HCT116 (cell line): ENCODE measurements at regions not wholly inside any gene's neighbourhood (a gene's known extent, or its start where the extent isn't known, plus 50 kb on each side); places are given as distances from the start of the nearest gene placed in this dataset.

Experiments used
- ATAC-seq: fragments of 200-7000 bp; cut with Tn5 transposase; 2 replicates; pipeline ENCODE4 v1.9.1; 2020; ENCODE audit warnings: mild to moderate bottlenecking, moderate library complexity
- BruUV-seq: library from RNA; stranded (reverse); fragments of 400-500 nt; replicated peaks from 2 replicates; lab custom pipeline; 2021; lab: Mats Ljungman, UMichigan
- CTCF ChIA-PET: fragments of 300-600 bp; sonication (Branson Sonifier 250); formaldehyde crosslinking; loops from one replicate; lab custom pipeline; 2021; ENCODE audit warnings: antibody characterized with exemption; lab: Charles Lee
- POLR2A ChIA-PET: fragments of 300-600, 350-600 bp; sonication (Branson Sonifier 250); formaldehyde crosslinking; loops from one replicate; lab custom pipeline; 2021; ENCODE audit warnings: antibody characterized with exemption; lab: Charles Lee
- RAD21 ChIA-PET, 2 experiments: fragments of 300-600 bp; sonication (Branson Sonifier 250); formaldehyde crosslinking; loops; one replicate each; lab custom pipeline; 2023; ENCODE audit warnings: low total read pairs in 2 of 2; ENCODE audit not compliant: uncharacterized antibody in 2 of 2, unreplicated experiment in 2 of 2, low non-redundant PET in 1 of 2; lab: Charles Lee
- DNase-seq: peaks from one replicate; pipeline ENCODE4 v3.0.0-alpha.2; 2010; ENCODE audit warnings: low read depth, low spot score
- H2AFZ ChIP-seq: fragments of 200-600 bp; shearing (Covaris generic), sonication (generic); 2 replicates; pipeline ENCODE4 v1.6.1; 2017; ENCODE audit warnings: low read depth, mixed run types, mixed read lengths, antibody characterized with exemption, low read length; ENCODE audit not compliant: poor library complexity, severe bottlenecking
- H3K27ac ChIP-seq: 2 replicates; pipeline ENCODE4 v1.5.1; 2012; ENCODE audit warnings: low read depth, low read length
- H3K27me3 ChIP-seq: fragments of 200-600 bp; sonication (generic); 2 replicates; pipeline ENCODE4 v1.6.1; 2016; ENCODE audit warnings: mixed run types, low read length, mixed read lengths; ENCODE audit not compliant: insufficient read depth
- H3K36me3 ChIP-seq, 2 experiments: fragments of 200-500 bp in 1 of 2; fragments of 200-600 bp in 1 of 2; sonication (Bioruptor generic) in 1 of 2; sonication (generic) in 1 of 2; 2 replicates each; pipeline versions ENCODE4 v1.5.1 to v1.6.1; 2014 to 2016; ENCODE audit warnings: low read length in 2 of 2, inconsistent platforms in 1 of 2, mixed read lengths in 1 of 2, mixed run types in 1 of 2; ENCODE audit not compliant: insufficient read depth in 2 of 2, control insufficient read depth in 1 of 2
- H3K4me1 ChIP-seq, 2 experiments: fragments of 200-600 bp in 1 of 2; sonication (generic) in 1 of 2; 2 replicates each; pipeline versions ENCODE4 v1.5.1 to v1.6.1; 2012 to 2017; ENCODE audit warnings: low read length in 2 of 2, inconsistent platforms in 1 of 2, mild to moderate bottlenecking in 1 of 2, mixed read lengths in 1 of 2, mixed run types in 1 of 2, moderate library complexity in 1 of 2; ENCODE audit not compliant: insufficient read depth in 2 of 2, control insufficient read depth in 1 of 2
- H3K4me2 ChIP-seq: fragments of 200-600 bp; sonication (generic); 2 replicates; pipeline ENCODE4 v1.6.1; 2017; ENCODE audit warnings: mixed run types, low read length, mixed read lengths
- H3K4me3 ChIP-seq, 2 experiments: fragments of 200-600 bp in 1 of 2; sonication (generic) in 1 of 2; replicated peaks in 1 of 2; 2 replicates each; pipeline ENCODE4 v1.5.1; 2011 to 2016; ENCODE audit warnings: low read length in 2 of 2, control low read depth in 1 of 2, low read depth in 1 of 2, mild to moderate bottlenecking in 1 of 2, mixed read lengths in 1 of 2, mixed run types in 1 of 2
- H3K79me2 ChIP-seq: fragments of 200-600 bp; sonication (generic); 2 replicates; pipeline ENCODE4 v1.6.1; 2017; ENCODE audit warnings: mild to moderate bottlenecking, mixed run types, low read length, moderate library complexity, mixed read lengths; ENCODE audit not compliant: insufficient read depth
- H3K9ac ChIP-seq: fragments of 200-600 bp; sonication (generic); 2 replicates; pipeline ENCODE4 v1.6.1; 2016; ENCODE audit warnings: low read length, mixed read lengths
- H3K9me2 ChIP-seq: fragments of 200-600 bp; sonication (generic), shearing (Covaris generic); 2 replicates; pipeline ENCODE4 v1.6.1; 2017; ENCODE audit warnings: mixed run types, mild to moderate bottlenecking, moderate library complexity; ENCODE audit not compliant: insufficient read depth
- H3K9me3 ChIP-seq, 2 experiments: fragments of 200-500 bp in 1 of 2; fragments of 200-600 bp in 1 of 2; sonication (Bioruptor generic) in 1 of 2; sonication (generic) in 1 of 2; 2 replicates each; pipeline ENCODE4 v1.6.1; 2014 to 2017; ENCODE audit warnings: low read length in 2 of 2, mixed read lengths in 2 of 2, inconsistent platforms in 1 of 2, low read depth in 1 of 2, mild to moderate bottlenecking in 1 of 2, mixed run types in 1 of 2, moderate library complexity in 1 of 2; ENCODE audit not compliant: control insufficient read depth in 1 of 2, insufficient read depth in 1 of 2
- H4K20me1 ChIP-seq: fragments of 200-600 bp; sonication (generic), shearing (Covaris generic); 2 replicates; pipeline ENCODE4 v1.6.1; 2017; ENCODE audit warnings: mixed run types, mild to moderate bottlenecking, moderate library complexity; ENCODE audit not compliant: insufficient read depth
- ATF3 ChIP-seq: IDR thresholded peaks from 2 replicates; pipeline ENCODE4 v1.6.1; 2012
- CBX3 ChIP-seq: IDR thresholded peaks from 2 replicates; pipeline ENCODE4 v1.6.1; 2012; ENCODE audit warnings: low read depth
- CEBPB ChIP-seq: IDR thresholded peaks from 2 replicates; pipeline ENCODE4 v1.6.1; 2012; ENCODE audit warnings: low read depth
- CTCF ChIP-seq, 3 experiments: fragments of 200-600 bp in 1 of 3; sonication (generic) in 1 of 3; IDR thresholded peaks in 2 of 3; conservative IDR thresholded peaks in 1 of 3; 2 replicates each; pipeline ENCODE4 v1.5.1; 2012 to 2017; ENCODE audit warnings: low read depth in 2 of 3, low read length in 2 of 3, antibody characterized with exemption in 1 of 3, borderline replicate concordance in 1 of 3, control low read depth in 1 of 3, mild to moderate bottlenecking in 1 of 3, mixed read lengths in 1 of 3, mixed run types in 1 of 3, moderate library complexity in 1 of 3; ENCODE audit not compliant: insufficient read depth in 1 of 3
- ELF1 ChIP-seq: IDR thresholded peaks from 2 replicates; pipeline ENCODE4 v1.6.1; 2012; ENCODE audit warnings: low read depth, borderline replicate concordance
- EZH2 ChIP-seq: fragments of 200-600 bp; sonication (generic); IDR thresholded peaks from 2 replicates; pipeline ENCODE4 v1.6.1; 2017; ENCODE audit warnings: antibody characterized with exemption, mixed run types
- POLR2AphosphoS5 ChIP-seq: IDR thresholded peaks from 2 replicates; pipeline ENCODE4 v1.6.1; 2011; ENCODE audit warnings: mild to moderate bottlenecking, low read depth, low read length, moderate library complexity
- REST ChIP-seq: IDR thresholded peaks from 2 replicates; pipeline ENCODE4 v1.6.1; 2012; ENCODE audit warnings: low read depth
- SIN3A ChIP-seq: IDR thresholded peaks from 2 replicates; pipeline ENCODE4 v1.6.1; 2012; ENCODE audit warnings: low read depth
- ZBTB33 ChIP-seq: IDR thresholded peaks from 2 replicates; pipeline ENCODE4 v1.6.1; 2011; ENCODE audit warnings: mild to moderate bottlenecking, low read length, moderate library complexity; ENCODE audit not compliant: insufficient replicate concordance; ENCODE audit errors: extremely low read depth
- ZFX ChIP-seq: fragments of 450-650 bp; IDR thresholded peaks from 2 replicates; pipeline ENCODE4 v1.6.1; 2017
- intact Hi-C: fragments of 100-400 bp; cut with micrococcal nuclease; formaldehyde crosslinking; loops from 2 replicates; pipeline ENCODE4 v1.10.0; 2022

GRCh38 chr9:136604823-136605525 lies 57.7 kb upstream of the EGFL7 start (continued):
- TF ChIP-seq CEBPB (no peak), CBX3 (no peak), ATF3 (no peak), POLR2AphosphoS5 (no peak), REST (no peak)

- Histone ChIP-seq H4K20me1 (no peaks in the 10 kb centered on the region), H3K36me3 (no peaks in the 10 kb centered on the region), H2AFZ (no peak overlapping the region), H3K9me3 (no peaks in the 10 kb centered on the region), H3K4me3 (no peak overlapping the region), H3K27me3 (no peaks in the 10 kb centered on the region), H3K4me1 (peaks cover 0 to 19% of the 10 kb centered on the region in 2 experiments; a peak in 3 of 4 replicates), H3K4me2 (no peak overlapping the region), H3K79me2 (no peaks in the 10 kb centered on the region), H3K9ac (no peak overlapping the region), H3K27ac (no peak overlapping the region), H3K9me2 (no peaks in the 10 kb centered on the region)
- intact Hi-C loops: no loop called here
- ChIA-PET CTCF (no interaction called here), POLR2A (no interaction called here), RAD21 (no interaction called here)
- no TSS peak for BruUV-seq
- TF ChIP-seq SIN3A: no peak
- TF ChIP-seq ZBTB33: no peak
- no peak for TF ChIP-seq CTCF (IDR thresholded peaks at IDR 0.05 in 2 of 3, conservative IDR thresholded peaks at IDR 0.05 in 1 of 3; ENCODE audit: borderline replicate concordance in 1 of 3, insufficient read depth in 1 of 3, low read depth in 2 of 3, low read length in 2 of 3)
- TF ChIP-seq ELF1: no peak
- TF ChIP-seq CBX3: no peak
- TF ChIP-seq ZFX: no peak
- no peak for TF ChIP-seq EZH2
- DNase-seq: no peak
- no peak for ATAC-seq
Measured at GRCh38 chr9:136603901-136604814, 58.3 kb upstream of the NOTCH1 start.
